Smooth muscle cell (in vitro differentiated cells): ENCODE measurements at regions not wholly inside any gene's neighbourhood (a gene's known extent, or its start where the extent isn't known, plus 50 kb on each side); places are given as distances from the start of the nearest gene placed in this dataset.

Source experiments
- DNase-seq: peaks from one replicate; lab custom pipeline; 2025; ENCODE audit not compliant: unreplicated experiment; lab: John Stamatoyannopoulos, UW
- H2AFZ ChIP-seq: fragments of 200-600 bp; sonication (generic); 2 replicates; pipeline ENCODE4 v1.6.0; 2016; ENCODE audit warnings: antibody characterized with exemption, low read depth, mild to moderate bottlenecking
- H3F3A ChIP-seq: fragments of 200-600 bp; sonication (generic); 2 replicates; pipeline ENCODE4 v1.6.0; 2017; ENCODE audit warnings: antibody characterized with exemption, low read depth
- H3K27ac ChIP-seq: fragments of 200-600 bp; sonication (generic); 2 replicates; pipeline ENCODE4 v1.5.1; 2016; ENCODE audit warnings: low read depth, mild to moderate bottlenecking
- H3K27me3 ChIP-seq: fragments of 200-600 bp; sonication (generic); 2 replicates; pipeline ENCODE4 v1.6.1; 2016; ENCODE audit warnings: low read depth, mild to moderate bottlenecking
- H3K36me3 ChIP-seq: fragments of 200-600 bp; sonication (generic); 2 replicates; pipeline ENCODE4 v1.5.1; 2016; ENCODE audit warnings: low read depth
- H3K4me1 ChIP-seq: fragments of 200-600 bp; sonication (generic); 2 replicates; pipeline ENCODE4 v1.5.1; 2016; ENCODE audit warnings: low read depth
- H3K4me2 ChIP-seq: fragments of 200-600 bp; sonication (generic); 2 replicates; pipeline ENCODE4 v1.6.0; 2016; ENCODE audit warnings: mild to moderate bottlenecking
- H3K4me3 ChIP-seq: fragments of 200-600 bp; sonication (generic); 2 replicates; pipeline ENCODE4 v1.5.1; 2016; ENCODE audit warnings: mild to moderate bottlenecking
- H3K79me2 ChIP-seq: fragments of 200-600 bp; sonication (generic); 2 replicates; pipeline ENCODE4 v1.6.0; 2016; ENCODE audit warnings: low read depth, mild to moderate bottlenecking
- H3K9ac ChIP-seq: fragments of 200-600 bp; sonication (generic); 2 replicates; pipeline ENCODE4 v1.6.0; 2016; ENCODE audit warnings: low read depth
- H3K9me3 ChIP-seq: fragments of 200-600 bp; sonication (generic); replicated peaks from 2 replicates; pipeline ENCODE4 v1.5.1; 2016; ENCODE audit warnings: low read depth
- H4K20me1 ChIP-seq: fragments of 200-600 bp; sonication (generic); 2 replicates; pipeline ENCODE4 v1.6.0; 2016; ENCODE audit warnings: low read depth
- WGBS: methylation state at CpG from one replicate; pipeline ENCODE4 v1.1.7; 2016; ENCODE audit warnings: low lambda C conversion rate; 5-methylcytosine and 5-hydroxymethylcytosine counted together
- TF ChIP-seq, protein P1 (sequence below): fragments of 200-600 bp; sonication (generic); IDR thresholded peaks from 2 replicates; pipeline ENCODE4 v1.5.1; 2017; ENCODE audit warnings: borderline replicate concordance, mild to moderate bottlenecking, antibody characterized with exemption; ENCODE audit not compliant: insufficient read depth, poor library complexity, severe bottlenecking

DNA sequence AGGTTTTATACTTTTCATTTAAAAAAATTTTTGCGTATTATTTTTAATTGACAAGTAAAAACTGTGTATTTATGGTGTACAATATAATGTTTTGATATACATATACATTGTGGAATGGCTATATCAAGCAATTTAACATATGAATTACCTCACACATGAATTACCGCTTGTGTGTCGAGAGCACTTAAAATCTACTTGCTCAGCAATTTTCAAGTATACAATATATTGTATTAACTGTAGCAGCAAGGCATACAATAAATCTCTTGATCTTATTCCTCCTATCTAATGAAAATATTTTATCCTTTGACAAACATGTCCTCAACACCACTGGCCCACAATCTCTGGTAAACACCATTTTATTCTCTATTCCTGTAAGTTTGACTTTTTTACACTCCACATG lies 224.4 kb upstream of the CYLC2 start:
- TF ChIP-seq, protein P1, sequence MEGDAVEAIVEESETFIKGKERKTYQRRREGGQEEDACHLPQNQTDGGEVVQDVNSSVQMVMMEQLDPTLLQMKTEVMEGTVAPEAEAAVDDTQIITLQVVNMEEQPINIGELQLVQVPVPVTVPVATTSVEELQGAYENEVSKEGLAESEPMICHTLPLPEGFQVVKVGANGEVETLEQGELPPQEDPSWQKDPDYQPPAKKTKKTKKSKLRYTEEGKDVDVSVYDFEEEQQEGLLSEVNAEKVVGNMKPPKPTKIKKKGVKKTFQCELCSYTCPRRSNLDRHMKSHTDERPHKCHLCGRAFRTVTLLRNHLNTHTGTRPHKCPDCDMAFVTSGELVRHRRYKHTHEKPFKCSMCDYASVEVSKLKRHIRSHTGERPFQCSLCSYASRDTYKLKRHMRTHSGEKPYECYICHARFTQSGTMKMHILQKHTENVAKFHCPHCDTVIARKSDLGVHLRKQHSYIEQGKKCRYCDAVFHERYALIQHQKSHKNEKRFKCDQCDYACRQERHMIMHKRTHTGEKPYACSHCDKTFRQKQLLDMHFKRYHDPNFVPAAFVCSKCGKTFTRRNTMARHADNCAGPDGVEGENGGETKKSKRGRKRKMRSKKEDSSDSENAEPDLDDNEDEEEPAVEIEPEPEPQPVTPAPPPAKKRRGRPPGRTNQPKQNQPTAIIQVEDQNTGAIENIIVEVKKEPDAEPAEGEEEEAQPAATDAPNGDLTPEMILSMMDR, result no peak
- H3K4me1 ChIP-seq, result no peaks in the 10 kb centered on the region
- H3K27ac ChIP-seq, result no peak overlapping the region
- H3K4me3 ChIP-seq, result no peak overlapping the region
- H3F3A ChIP-seq, result no peaks in the 10 kb centered on the region
- no peak overlapping the region for H2AFZ ChIP-seq
- 93% methylated on average over 3 of the region's 3 CpGs for WGBS
- H3K9me3 ChIP-seq, result no peaks in the 10 kb centered on the region
- peaks cover 5% of the 10 kb centered on the region for H3K27me3 ChIP-seq
- H4K20me1 ChIP-seq, result no peaks in the 10 kb centered on the region
- no peak overlapping the region for H3K9ac ChIP-seq
- H3K79me2 ChIP-seq, result no peaks in the 10 kb centered on the region
- H3K4me2 ChIP-seq, result no peak overlapping the region
- no peak for DNase-seq
- H3K36me3 ChIP-seq, result no peaks in the 10 kb centered on the region

DNA sequence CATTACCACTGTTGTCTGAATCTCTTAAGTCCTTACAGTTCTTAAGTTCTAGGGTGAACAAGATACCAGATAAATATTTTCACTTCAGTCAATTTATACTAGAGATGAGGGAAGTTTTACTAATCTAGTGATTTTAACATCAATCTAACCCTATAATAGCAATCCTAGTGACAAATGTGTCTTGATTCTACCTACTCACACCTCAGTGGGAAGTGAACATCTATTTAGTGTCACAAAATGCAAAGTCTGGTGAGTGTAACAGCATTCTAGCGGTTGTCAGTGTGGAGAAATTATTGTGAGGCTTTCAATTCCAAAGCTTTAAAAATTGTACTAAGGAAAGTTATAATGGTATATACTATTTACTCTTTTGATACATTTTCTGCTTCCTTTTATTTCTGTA lies 225.8 kb upstream of the CYLC2 start:
- no peak overlapping the region for H3K27ac ChIP-seq
- no peak overlapping the region for H3K4me3 ChIP-seq
- H3K27me3 ChIP-seq, result peaks cover 5% of the 10 kb centered on the region
- H3K36me3 ChIP-seq, result no peaks in the 10 kb centered on the region
- no peak overlapping the region for H3K4me2 ChIP-seq
- 84% methylated on average over 1 of the region's 1 CpG for WGBS
- no peaks in the 10 kb centered on the region for H3K4me1 ChIP-seq
- H3K79me2 ChIP-seq, result no peaks in the 10 kb centered on the region
- no peak overlapping the region for H3K9ac ChIP-seq
- DNase-seq, result no peak
- H3K9me3 ChIP-seq, result no peaks in the 10 kb centered on the region
- TF ChIP-seq, protein P1, result no peak
- H3F3A ChIP-seq, result no peaks in the 10 kb centered on the region
- H2AFZ ChIP-seq, result no peak overlapping the region
- H4K20me1 ChIP-seq, result no peaks in the 10 kb centered on the region

DNA sequence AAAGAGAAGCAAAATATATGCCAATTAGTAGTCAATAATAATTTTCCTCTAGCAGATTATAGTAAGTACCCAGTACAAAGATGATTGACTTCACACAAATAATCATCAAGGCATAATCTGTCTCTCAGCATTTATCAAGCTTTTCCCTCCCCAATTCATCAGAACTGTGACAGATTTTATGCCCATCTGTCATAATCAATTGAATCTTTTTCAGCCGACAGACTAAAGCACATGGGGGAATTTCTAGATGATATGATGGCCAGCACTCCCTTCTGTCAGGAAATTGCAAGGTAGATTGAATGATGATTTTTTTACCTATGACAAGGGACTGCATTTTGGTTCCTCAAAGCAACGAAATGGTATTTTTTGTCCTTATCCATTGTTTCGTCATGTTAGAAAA lies 227.1 kb upstream of the CYLC2 start:
- Histone ChIP-seq H3K9me3 (no peaks in the 10 kb centered on the region), H2AFZ (no peak overlapping the region), H3K4me3 (no peak overlapping the region), H3K36me3 (no peaks in the 10 kb centered on the region), H4K20me1 (no peaks in the 10 kb centered on the region), H3K27me3 (peaks cover 5% of the 10 kb centered on the region), H3K79me2 (no peaks in the 10 kb centered on the region), H3K4me2 (no peak overlapping the region), H3K27ac (no peak overlapping the region), H3K4me1 (no peaks in the 10 kb centered on the region), H3K9ac (no peak overlapping the region), H3F3A (no peaks in the 10 kb centered on the region)
- 90% methylated on average over 3 of the region's 3 CpGs for WGBS
- no peak for DNase-seq
- TF ChIP-seq, protein P1, result no peak

DNA sequence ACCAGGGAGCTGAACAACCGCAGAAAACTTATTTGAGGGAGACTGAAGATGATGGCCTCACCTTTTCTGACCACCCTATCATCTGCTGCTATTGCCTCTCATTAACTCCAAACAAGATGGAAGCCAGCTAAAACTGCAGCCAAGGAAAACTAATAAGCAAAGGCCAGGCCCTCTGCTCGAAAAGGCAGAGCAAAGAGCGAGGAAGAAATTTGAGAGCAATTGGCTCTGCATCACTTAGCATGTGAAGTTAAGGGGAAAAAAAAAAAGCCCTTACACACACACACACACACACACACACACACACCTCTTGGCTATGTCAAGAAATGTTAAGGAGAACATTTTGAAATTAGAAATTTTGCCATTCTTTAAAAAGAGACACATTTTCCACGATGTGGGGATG lies 228.1 kb upstream of the CYLC2 start:
- Histone ChIP-seq H3K4me2 (no peak overlapping the region), H3K9me3 (no peaks in the 10 kb centered on the region), H3K4me1 (no peaks in the 10 kb centered on the region), H3K9ac (no peak overlapping the region), H3K79me2 (no peaks in the 10 kb centered on the region), H3K4me3 (no peak overlapping the region), H4K20me1 (no peaks in the 10 kb centered on the region), H2AFZ (no peak overlapping the region), H3K27ac (no peak overlapping the region), H3K36me3 (no peaks in the 10 kb centered on the region), H3K27me3 (peaks cover 4% of the 10 kb centered on the region), H3F3A (no peaks in the 10 kb centered on the region)
- WGBS, result 87% methylated on average over 4 of the region's 4 CpGs
- no peak for DNase-seq
- TF ChIP-seq, protein P1, result no peak
